ENCODE measurements at regions not wholly inside any gene's neighbourhood (a gene's known extent, or its start where the extent isn't known, plus 50 kb on each side); places are given as distances from the start of the nearest gene placed in this dataset.

DNA sequence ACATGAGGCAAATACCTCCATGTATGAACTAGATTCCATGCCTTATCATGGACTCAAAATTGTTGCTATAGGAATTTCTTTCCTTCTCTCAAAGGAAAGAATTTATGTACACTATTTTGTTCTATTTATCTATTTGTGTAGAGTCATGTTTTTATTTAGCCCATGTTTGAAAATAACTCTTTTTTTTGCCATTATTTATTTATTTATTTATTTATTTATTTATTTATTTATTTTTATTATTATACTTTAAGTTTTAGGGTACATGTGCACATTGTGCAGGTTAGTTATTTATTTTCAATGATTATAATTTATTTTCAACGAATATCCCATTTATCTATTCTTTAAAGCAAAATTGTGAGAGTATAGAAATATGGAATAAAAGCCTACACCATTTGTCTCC is 177.9 kb downstream of the MAGEE1 start:
- Histone ChIP-seq H3K9me1 (replicated peaks; ENCODE audit: control insufficient read depth, extremely low read depth, insufficient read depth, low read length) (no peaks in the 10 kb centered on the region), H3K27me3 (ENCODE audit: control insufficient read depth in 2 of 2, insufficient read depth in 2 of 2, low read length in 2 of 2) (no peaks in the 10 kb centered on the region), H3K9ac (replicated peaks; ENCODE audit: extremely low read depth, insufficient read depth, low read length) (no peak overlapping the region), H3K36me3 (ENCODE audit: control insufficient read depth in 2 of 2, extremely low read depth in 1 of 2, insufficient read depth in 2 of 2, low read length in 2 of 2) (no peaks in the 10 kb centered on the region), H2AFZ (ENCODE audit: low read depth, low read length) (no peak overlapping the region), H3K9me3 (replicated peaks; ENCODE audit: control insufficient read depth, insufficient read depth, low read length) (no peaks in the 10 kb centered on the region), H3K4me3 (replicated peaks in 1 of 3; ENCODE audit: insufficient read depth in 1 of 3, low read depth in 1 of 3, low read length in 3 of 3) (no peak overlapping the region), H3K79me2 (ENCODE audit: control insufficient read depth, insufficient read depth, low read length) (no peaks in the 10 kb centered on the region), H3K4me1 (ENCODE audit: control insufficient read depth, extremely low read depth, insufficient read depth, low read length) (no peaks in the 10 kb centered on the region), H3K4me2 (ENCODE audit: insufficient read depth, low read length) (no peak overlapping the region), H3K27ac (ENCODE audit: insufficient read depth, low read depth, low read length) (no peak overlapping the region), H4K20me1 (replicated peaks; ENCODE audit: control insufficient read depth, extremely low read depth, insufficient read depth, low read length) (no peaks in the 10 kb centered on the region)
- ChIA-PET POLR2A (no interaction called here), CTCF (no interaction called here)
- BruUV-seq (replicated peaks): no TSS peak
- FAIRE-seq (no peak), DNase-seq (ENCODE audit: low read depth, low spot score) (no peak)
- dilution Hi-C loops (cut with MboI; ENCODE audit: extremely low pct_ligation_motif_present, low sequenced_read_pairs) (no loop called here), intact Hi-C loops (cut with micrococcal nuclease) (no loop called here)
- TF ChIP-seq MAX (IDR thresholded peaks at IDR 0.05; ENCODE audit: insufficient read depth, insufficient read length) (no peak), JUN (IDR thresholded peaks at IDR 0.05; ENCODE audit: borderline replicate concordance, insufficient read depth, insufficient read length, low read depth) (no peak), GATA2 (IDR thresholded peaks at IDR 0.05; ENCODE audit: insufficient read depth, insufficient read length, low read depth, low read length) (no peak), FOS (IDR thresholded peaks at IDR 0.05; ENCODE audit: borderline replicate concordance, insufficient read depth, low read length) (no peak), MYC (IDR thresholded peaks at IDR 0.05; ENCODE audit: low read depth, low read length) (no peak), POLR2AphosphoS5 (IDR thresholded peaks at IDR 0.05; ENCODE audit: insufficient read depth, low read depth, low read length) (no peak), POLR2A (IDR thresholded peaks at IDR 0.05; ENCODE audit: low read depth, low read length) (no peak), EZH2 (IDR thresholded peaks at IDR 0.05; ENCODE audit: borderline replicate concordance, low read depth, low read length, severe bottlenecking) (no peak)
- TF ChIP-seq, protein P1, sequence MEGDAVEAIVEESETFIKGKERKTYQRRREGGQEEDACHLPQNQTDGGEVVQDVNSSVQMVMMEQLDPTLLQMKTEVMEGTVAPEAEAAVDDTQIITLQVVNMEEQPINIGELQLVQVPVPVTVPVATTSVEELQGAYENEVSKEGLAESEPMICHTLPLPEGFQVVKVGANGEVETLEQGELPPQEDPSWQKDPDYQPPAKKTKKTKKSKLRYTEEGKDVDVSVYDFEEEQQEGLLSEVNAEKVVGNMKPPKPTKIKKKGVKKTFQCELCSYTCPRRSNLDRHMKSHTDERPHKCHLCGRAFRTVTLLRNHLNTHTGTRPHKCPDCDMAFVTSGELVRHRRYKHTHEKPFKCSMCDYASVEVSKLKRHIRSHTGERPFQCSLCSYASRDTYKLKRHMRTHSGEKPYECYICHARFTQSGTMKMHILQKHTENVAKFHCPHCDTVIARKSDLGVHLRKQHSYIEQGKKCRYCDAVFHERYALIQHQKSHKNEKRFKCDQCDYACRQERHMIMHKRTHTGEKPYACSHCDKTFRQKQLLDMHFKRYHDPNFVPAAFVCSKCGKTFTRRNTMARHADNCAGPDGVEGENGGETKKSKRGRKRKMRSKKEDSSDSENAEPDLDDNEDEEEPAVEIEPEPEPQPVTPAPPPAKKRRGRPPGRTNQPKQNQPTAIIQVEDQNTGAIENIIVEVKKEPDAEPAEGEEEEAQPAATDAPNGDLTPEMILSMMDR (IDR thresholded peaks at IDR 0.05; ENCODE audit: extremely low read depth in 1 of 2, insufficient read depth in 1 of 2, low read depth in 1 of 2, low read length in 2 of 2): no peak

Measured in endothelial cell of umbilical vein (primary cell).